GM21381 (cell line): ENCODE measurements at regions not wholly inside any gene's neighbourhood (a gene's known extent, or its start where the extent isn't known, plus 50 kb on each side); places are given as distances from the start of the nearest gene placed in this dataset.
A peak's percentile ranks its signal among the peaks of the same experiment; 100 is the strongest.

Experiments used
- ATAC-seq: cut with Tn5 transposase; IDR thresholded peaks from one replicate; pipeline ENCODE4 v1.9.1; 2021; ENCODE audit warnings: mild to moderate bottlenecking, moderate library complexity; ENCODE audit not compliant: unreplicated experiment

- ATAC-seq: no peak
These were observed 250.9 kb upstream of the ZNF608 start for GRCh38 chr5:124997186-124997893.

GRCh38 chr5:124998520-124998919 is 252.1 kb upstream of the ZNF608 start:
- no peak for ATAC-seq

- no peak for ATAC-seq
These were observed 256.5 kb upstream of the ZNF608 start for GRCh38 chr5:125002727-125003598.

- ATAC-seq: no peak
These were observed 257.6 kb upstream of the ZNF608 start for GRCh38 chr5:125004009-125004408.

- peak; percentile 40 for ATAC-seq
These were observed 258.8 kb upstream of the ZNF608 start for GRCh38 chr5:125005266-125005665.

DNA sequence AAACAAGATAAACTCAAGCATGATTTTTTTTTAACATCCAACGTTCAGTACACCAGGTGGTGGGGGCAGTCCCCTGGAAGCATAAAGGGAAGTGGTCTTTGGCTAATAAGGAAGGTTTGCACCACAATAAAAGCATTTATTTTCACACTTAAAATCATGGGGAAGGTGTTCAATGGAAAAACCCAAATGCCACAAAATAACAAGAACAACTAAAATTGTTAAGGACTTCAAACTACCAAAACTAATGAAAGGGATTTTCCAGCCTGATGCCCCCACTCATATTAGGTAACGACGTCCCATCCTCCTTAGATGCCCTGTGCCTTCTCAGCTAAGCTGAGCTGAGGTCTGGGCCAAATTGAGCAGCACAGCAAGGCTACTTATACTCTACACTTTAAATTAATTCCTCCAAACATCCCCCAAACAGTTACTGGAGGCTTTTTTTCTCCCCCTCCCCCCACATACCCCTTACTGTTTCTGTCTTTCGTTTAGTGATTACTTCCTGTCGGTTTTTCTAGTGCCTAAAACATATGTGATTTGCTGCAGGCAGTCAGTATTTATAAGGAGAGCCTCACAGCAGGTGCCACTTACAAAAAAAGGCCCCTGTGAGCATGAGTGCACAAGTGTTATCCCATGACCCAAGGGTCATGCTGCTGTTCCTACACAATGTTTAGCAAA is 259.7 kb upstream of the ZNF608 start:
- ATAC-seq: peak; percentile 57

GRCh38 chr5:125010356-125010755 is 263.9 kb upstream of the ZNF608 start:
- ATAC-seq: no peak

DNA sequence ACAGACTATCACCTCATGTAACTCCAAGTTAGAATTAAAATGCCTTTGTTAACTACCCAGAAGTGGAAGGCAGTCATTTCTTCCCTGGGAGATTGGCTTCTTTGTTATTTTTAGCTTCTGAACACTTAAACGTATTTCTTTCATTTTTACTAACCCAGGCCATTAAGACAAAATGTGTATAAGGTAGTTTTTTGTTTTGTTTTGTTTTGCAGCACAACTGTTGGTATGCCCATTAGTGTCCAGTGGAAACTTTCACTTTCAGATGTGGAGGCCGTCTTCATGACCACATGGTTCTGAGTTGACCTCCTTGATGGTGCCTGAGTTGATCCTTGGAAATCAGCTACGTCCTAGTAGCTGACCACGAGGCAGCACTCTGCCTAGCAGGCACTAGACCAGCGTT is 264.6 kb upstream of the ZNF608 start:
- no peak for ATAC-seq

DNA sequence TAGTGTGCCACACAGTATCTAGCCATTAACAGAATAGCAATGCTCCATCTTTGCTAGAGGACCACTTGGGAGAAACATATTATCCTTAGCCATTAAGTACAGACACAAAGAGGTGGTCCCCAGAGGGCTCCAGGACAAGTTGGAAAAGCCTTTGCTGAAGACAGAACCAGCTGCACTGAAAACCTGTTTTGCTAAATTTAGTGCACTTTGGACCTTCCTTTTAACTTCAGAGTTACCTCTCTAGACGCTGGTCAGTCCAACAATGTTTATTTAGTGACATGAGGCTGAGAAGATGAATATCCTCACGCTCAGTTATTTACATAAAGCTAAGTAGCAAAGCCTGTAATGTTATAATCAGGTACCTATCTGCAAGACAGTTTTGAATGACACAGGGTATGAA is 265.0 kb upstream of the ZNF608 start:
- no peak for ATAC-seq

- ATAC-seq: no peak
These were observed 265.5 kb upstream of the ZNF608 start for GRCh38 chr5:125011947-125012346.

GRCh38 chr5:125012727-125013451 is 266.4 kb upstream of the ZNF608 start:
- no peak for ATAC-seq

GRCh38 chr5:125014202-125014601 is 267.8 kb upstream of the ZNF608 start:
- ATAC-seq: no peak

- no peak for ATAC-seq
These were observed 271.4 kb upstream of the ZNF608 start for GRCh38 chr5:125017796-125018195.

DNA sequence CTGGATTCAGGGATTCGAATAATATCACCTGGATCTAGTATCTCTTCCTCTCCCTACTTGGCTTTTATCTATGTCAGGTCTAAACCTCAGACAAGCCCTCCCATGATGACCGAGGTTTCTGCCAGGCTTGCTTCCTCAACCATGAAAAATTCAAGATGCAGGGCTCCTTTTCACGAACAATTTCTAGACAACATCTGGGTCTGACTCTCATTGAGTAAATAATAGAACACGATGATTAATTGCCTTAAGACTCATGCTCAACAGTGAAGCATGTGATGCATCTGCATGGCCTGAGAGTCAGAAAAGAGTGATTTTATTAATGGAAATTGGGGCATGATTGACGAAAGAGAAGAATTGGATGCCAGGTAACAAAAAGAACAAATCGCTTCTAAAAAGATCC is 277.2 kb upstream of the ZNF608 start:
- no peak for ATAC-seq

DNA sequence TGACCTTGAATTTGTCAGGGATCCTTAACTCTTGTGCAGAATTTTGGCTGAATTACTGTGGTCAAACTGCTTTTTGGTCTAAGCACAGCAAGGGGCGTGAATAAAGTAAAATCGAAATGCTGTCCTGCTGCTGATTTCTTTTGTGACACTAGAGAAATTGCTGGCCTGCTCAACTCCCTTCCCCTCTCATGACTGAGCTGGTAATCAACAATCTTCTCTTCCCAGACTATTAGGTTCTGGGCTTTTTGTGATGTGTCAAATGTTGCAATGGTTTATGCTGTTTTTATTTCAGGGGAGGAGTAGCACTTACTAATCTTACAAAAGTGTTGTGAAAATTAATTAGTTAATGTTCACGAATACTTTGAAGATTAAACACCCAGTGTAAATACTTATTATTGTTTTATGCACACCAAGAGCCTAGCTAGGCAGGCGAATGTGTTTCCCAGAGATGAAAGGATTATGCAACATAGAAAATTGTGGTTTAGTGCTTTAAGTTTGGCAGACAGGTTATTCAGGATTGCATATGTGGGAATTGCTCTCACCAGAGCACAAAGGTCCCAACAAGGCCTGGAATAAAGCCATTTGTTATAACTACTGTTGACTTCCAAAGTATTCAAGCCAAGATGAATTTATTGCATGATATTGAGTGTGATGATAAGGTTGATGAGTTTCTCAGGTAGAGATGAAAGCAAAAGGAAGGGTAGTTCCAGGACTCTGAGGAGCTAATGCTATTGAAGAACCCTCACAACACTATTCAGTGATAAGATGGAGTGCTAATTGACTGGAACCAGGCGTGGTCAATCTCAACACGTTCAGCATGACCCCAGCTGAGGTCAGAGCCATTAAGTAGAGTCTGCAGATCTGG is 280.7 kb upstream of the ZNF608 start:
- no peak for ATAC-seq

DNA sequence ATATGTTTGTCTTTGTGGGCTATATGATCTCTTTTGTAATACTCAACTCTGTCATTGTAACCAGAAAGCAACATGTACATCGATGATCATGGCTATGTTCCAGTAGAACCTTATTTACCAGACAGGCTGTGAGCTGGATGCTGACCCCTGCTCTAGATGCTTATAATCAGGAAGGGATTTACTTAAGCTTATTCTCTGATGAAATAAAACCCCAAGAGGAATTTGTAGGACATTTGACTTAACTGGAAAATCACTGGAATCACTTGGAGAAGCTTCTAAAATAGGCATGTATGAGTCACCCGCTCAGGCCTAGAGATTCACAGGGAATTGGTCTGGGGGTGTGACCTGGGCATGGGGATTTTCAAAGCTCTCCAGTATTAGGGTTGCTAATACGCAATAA is 285.8 kb upstream of the ZNF608 start:
- ATAC-seq: no peak

GRCh38 chr5:125033602-125034001 is 287.2 kb upstream of the ZNF608 start:
- no peak for ATAC-seq

GRCh38 chr5:125034331-125034730 is 287.9 kb upstream of the ZNF608 start:
- no peak for ATAC-seq

DNA sequence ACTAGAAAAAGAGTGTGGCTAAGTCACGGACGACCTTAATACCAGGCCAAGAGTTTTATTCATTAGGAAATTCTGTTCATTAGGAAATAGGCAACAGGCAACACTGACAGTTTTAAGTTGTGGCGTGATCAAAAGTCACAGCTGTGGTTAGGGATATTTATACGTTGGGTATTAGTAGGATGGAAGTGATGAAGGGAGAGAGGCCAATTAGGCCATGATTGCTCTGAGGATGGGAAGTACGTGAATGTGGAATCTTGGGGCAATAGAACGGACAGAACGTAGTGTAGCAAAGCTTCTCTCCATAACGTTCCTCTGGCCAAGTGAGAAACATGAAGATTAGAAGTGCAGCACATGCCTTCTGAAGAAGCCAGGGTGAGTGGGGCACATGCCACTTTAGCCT is 290.1 kb upstream of the ZNF608 start:
- ATAC-seq: no peak

DNA sequence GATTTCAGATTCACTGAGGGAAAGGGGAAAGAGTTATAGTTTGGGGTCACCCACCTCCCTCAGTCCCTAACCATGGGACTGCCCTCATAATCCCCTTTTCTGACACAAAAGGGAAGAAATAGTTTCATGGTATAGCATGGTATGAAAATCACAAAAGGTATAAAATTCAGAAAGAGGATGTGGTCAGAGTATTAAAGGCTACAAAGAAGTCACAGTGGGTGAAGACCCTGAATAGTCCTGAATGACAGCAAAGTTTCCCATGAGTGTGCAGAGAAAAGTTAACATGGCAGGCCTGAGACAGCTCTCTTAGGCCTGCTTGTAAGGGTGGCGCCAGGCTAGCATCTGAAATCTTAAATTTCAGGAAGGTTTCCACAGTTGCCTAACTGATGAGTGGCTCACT is 290.6 kb upstream of the ZNF608 start:
- ATAC-seq: no peak
